NCI-H2227 (cell line): ENCODE measurements at regions not wholly inside any gene's neighbourhood (a gene's known extent, or its start where the extent isn't known, plus 50 kb on each side); places are given as distances from the start of the nearest gene placed in this dataset.
"Not testable (repeated sequence)": the region's sequence is repeated elsewhere in the genome, so short reads cannot be mapped to it uniquely, and the experiment has no call there.

ENCODE experiments used
- DNase-seq: peaks from one replicate; lab custom pipeline; 2025; ENCODE audit not compliant: unreplicated experiment; lab: John Stamatoyannopoulos, UW

GRCh38 chr4:38278255-38278654, 318.1 kb downstream of the PTTG2 start:
- DNase-seq, result no peak

GRCh38 chr4:38279077-38279476, 318.9 kb downstream of the PTTG2 start:
- no peak for DNase-seq

GRCh38 chr4:38279650-38280322, 319.6 kb downstream of the PTTG2 start:
- DNase-seq, result no peak

- DNase-seq, result no peak
Measured at GRCh38 chr4:38280323-38280706, 320.1 kb downstream of the PTTG2 start.

GRCh38 chr4:38281371-38282071, 321.3 kb downstream of the PTTG2 start:
- DNase-seq, result no peak

GRCh38 chr4:38283724-38284123, 323.5 kb downstream of the PTTG2 start:
- no peak for DNase-seq

- DNase-seq, result no peak
Measured at GRCh38 chr4:38284294-38285030, 324.3 kb downstream of the PTTG2 start.

- DNase-seq, result no peak
Measured at GRCh38 chr4:38287101-38287851, 327.1 kb downstream of the PTTG2 start.

- no peak for DNase-seq
Measured at GRCh38 chr4:38289553-38289952, 329.4 kb downstream of the PTTG2 start.

GRCh38 chr4:38290366-38290765, 330.2 kb downstream of the PTTG2 start:
- DNase-seq, result no peak

GRCh38 chr4:38290914-38291313, 330.7 kb downstream of the PTTG2 start:
- DNase-seq, result no peak

GRCh38 chr4:38292529-38292928, 332.3 kb downstream of the PTTG2 start:
- DNase-seq, result no peak

- DNase-seq, result no peak
Measured at GRCh38 chr4:38294238-38294637, 334.0 kb downstream of the PTTG2 start.

- DNase-seq, result no peak
Measured at GRCh38 chr4:38297061-38297460, 336.9 kb downstream of the PTTG2 start.

- DNase-seq, result no peak
Measured at GRCh38 chr4:38298868-38299713, 338.9 kb downstream of the PTTG2 start.

GRCh38 chr4:38302910-38303309, 342.7 kb downstream of the PTTG2 start:
- no peak for DNase-seq

- DNase-seq, result not testable (repeated sequence)
Measured at GRCh38 chr4:38304460-38304859, 344.3 kb downstream of the PTTG2 start.

- DNase-seq, result no peak
Measured at GRCh38 chr4:38306482-38307071, 346.4 kb downstream of the PTTG2 start.

- DNase-seq, result no peak
Measured at GRCh38 chr4:38308728-38309311, 348.6 kb downstream of the PTTG2 start.

- no peak for DNase-seq
Measured at GRCh38 chr4:38309471-38309870, 349.3 kb downstream of the PTTG2 start.
